Fibroblast of lung (primary cell): ENCODE measurements at regions not wholly inside any gene's neighbourhood (a gene's known extent, or its start where the extent isn't known, plus 50 kb on each side); places are given as distances from the start of the nearest gene placed in this dataset.
A peak's percentile ranks its signal among the peaks of the same experiment; 100 is the strongest.

Source experiments
- DNase-seq, 2 donors: peaks; one replicate each; pipeline versions ENCODE4 v3.0.0 to v3.0.0-alpha.2; 2010; ENCODE audit warnings: low read depth in 2 of 2
- H2AFZ ChIP-seq: 2 replicates; pipeline ENCODE4 v1.5.1; 2012; ENCODE audit warnings: low read length, control low read depth, inconsistent platforms
- H3K27ac ChIP-seq: 2 replicates; pipeline ENCODE4 v1.5.1; 2011; ENCODE audit warnings: low read length, control low read depth; ENCODE audit not compliant: insufficient read depth
- H3K27me3 ChIP-seq: 2 replicates; pipeline ENCODE4 v1.5.1; 2011; ENCODE audit warnings: mild to moderate bottlenecking, low read length; ENCODE audit not compliant: control insufficient read depth, insufficient read depth
- H3K36me3 ChIP-seq: 2 replicates; pipeline ENCODE4 v1.5.1; 2011; ENCODE audit warnings: low read length; ENCODE audit not compliant: control insufficient read depth, insufficient read depth
- H3K4me1 ChIP-seq: 2 replicates; pipeline ENCODE4 v1.5.1; 2011; ENCODE audit warnings: low read length; ENCODE audit not compliant: control insufficient read depth, insufficient read depth; ENCODE audit errors: extremely low read depth
- H3K4me2 ChIP-seq: 2 replicates; pipeline ENCODE4 v1.5.1; 2011; ENCODE audit warnings: low read length, control low read depth; ENCODE audit not compliant: insufficient read depth; ENCODE audit errors: extremely low read depth
- H3K4me3 ChIP-seq, 4 experiments: fragments of 200-600 bp in 1 of 4; sonication (generic) in 1 of 4; replicated peaks in 1 of 4; 2 replicates each; pipeline ENCODE4 v1.5.1; 2011 to 2016; ENCODE audit warnings: low read length in 4 of 4, low read depth in 3 of 4, mild to moderate bottlenecking in 3 of 4, control low read depth in 2 of 4, inconsistent platforms in 1 of 4, mixed read lengths in 1 of 4; ENCODE audit not compliant: insufficient read depth in 1 of 4; ENCODE audit errors: control extremely low read depth in 1 of 4
- H3K79me2 ChIP-seq: 2 replicates; pipeline ENCODE4 v1.5.1; 2012; ENCODE audit warnings: mild to moderate bottlenecking, low read length, inconsistent platforms; ENCODE audit not compliant: control insufficient read depth, insufficient read depth
- H3K9ac ChIP-seq: 2 replicates; pipeline ENCODE4 v1.5.1; 2011; ENCODE audit warnings: mild to moderate bottlenecking, low read length, control low read depth; ENCODE audit not compliant: insufficient read depth
- H3K9me3 ChIP-seq: 2 replicates; pipeline ENCODE4 v1.5.1; 2012; ENCODE audit warnings: low read depth, low read length; ENCODE audit not compliant: control insufficient read depth, insufficient read depth
- H4K20me1 ChIP-seq: 2 replicates; pipeline ENCODE4 v1.5.1; 2011; ENCODE audit warnings: low read length; ENCODE audit not compliant: control insufficient read depth, insufficient read depth; ENCODE audit errors: extremely low read depth
- EZH2 ChIP-seq: IDR thresholded peaks from 2 replicates; pipeline ENCODE4 v1.5.1; 2012; ENCODE audit warnings: low read length, control low read depth, mild to moderate bottlenecking; ENCODE audit errors: missing control alignments
- TF ChIP-seq, protein P1 (sequence below), 2 donors: IDR thresholded peaks in 1 of 2; conservative IDR thresholded peaks in 1 of 2; 1 replicate in 1 of 2; 2 replicates in 1 of 2; pipeline ENCODE4 v1.5.1; 2011 to 2012; ENCODE audit warnings: low read length in 2 of 2, control low read depth in 1 of 2, inconsistent platforms in 1 of 2, low read depth in 1 of 2, mild to moderate bottlenecking in 1 of 2

DNA sequence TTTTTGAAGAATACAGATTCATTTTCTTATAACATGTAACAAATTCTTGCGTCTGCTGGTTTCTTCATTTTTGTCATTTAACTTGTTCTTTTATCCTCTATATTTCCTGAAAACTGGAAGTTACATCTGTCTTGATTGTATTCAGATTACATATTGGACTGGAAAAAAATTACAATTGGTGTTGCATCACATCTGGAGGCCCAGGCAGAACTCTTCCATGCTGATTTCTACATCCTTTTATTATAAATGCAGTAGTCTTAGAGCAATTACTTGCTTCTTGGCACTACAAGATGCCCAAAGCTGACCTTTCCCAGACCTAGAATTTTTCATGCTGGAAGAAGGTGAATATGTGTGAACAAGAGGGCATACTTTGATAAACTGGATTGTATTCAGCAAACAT, 460.9 kb upstream of the CNTNAP2 start:
- H3K27me3 ChIP-seq, result no peaks in the 10 kb centered on the region

DNA sequence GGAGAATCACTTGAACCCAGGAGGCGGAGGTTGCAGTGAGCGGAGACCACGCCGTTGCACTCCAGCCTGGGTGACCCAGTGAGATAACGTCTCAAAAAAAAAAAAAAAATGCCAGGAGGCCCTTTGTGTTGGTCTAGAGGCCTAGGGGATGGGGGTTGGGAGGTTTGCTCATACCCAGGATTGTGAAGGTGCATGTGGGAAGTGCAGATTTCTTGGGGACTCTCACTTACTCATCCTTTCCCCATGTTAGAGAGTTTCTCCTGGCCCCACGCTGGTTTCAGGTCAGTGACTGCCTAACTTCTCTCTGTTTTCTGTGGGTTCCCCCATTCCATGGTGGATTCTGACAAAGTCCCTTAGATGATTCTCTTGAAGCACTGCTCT, 471.5 kb upstream of the CNTNAP2 start:
- H3K4me3 ChIP-seq, result no peak overlapping the region
- no peaks in the 10 kb centered on the region for H3K79me2 ChIP-seq
- no peak for TF ChIP-seq EZH2
- TF ChIP-seq, protein P1, sequence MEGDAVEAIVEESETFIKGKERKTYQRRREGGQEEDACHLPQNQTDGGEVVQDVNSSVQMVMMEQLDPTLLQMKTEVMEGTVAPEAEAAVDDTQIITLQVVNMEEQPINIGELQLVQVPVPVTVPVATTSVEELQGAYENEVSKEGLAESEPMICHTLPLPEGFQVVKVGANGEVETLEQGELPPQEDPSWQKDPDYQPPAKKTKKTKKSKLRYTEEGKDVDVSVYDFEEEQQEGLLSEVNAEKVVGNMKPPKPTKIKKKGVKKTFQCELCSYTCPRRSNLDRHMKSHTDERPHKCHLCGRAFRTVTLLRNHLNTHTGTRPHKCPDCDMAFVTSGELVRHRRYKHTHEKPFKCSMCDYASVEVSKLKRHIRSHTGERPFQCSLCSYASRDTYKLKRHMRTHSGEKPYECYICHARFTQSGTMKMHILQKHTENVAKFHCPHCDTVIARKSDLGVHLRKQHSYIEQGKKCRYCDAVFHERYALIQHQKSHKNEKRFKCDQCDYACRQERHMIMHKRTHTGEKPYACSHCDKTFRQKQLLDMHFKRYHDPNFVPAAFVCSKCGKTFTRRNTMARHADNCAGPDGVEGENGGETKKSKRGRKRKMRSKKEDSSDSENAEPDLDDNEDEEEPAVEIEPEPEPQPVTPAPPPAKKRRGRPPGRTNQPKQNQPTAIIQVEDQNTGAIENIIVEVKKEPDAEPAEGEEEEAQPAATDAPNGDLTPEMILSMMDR (conservative IDR thresholded peaks at IDR 0.05 in 1 of 2, IDR thresholded peaks at IDR 0.05 in 1 of 2; ENCODE audit: low read depth in 1 of 2, low read length in 2 of 2), result no peak
- H3K9ac ChIP-seq, result no peak overlapping the region
- no peaks in the 10 kb centered on the region for H3K27me3 ChIP-seq
- H3K4me2 ChIP-seq, result no peak overlapping the region
- H3K9me3 ChIP-seq, result no peaks in the 10 kb centered on the region
- DNase-seq, result no peak
- H2AFZ ChIP-seq, result no peak overlapping the region
- no peaks in the 10 kb centered on the region for H4K20me1 ChIP-seq
- no peaks in the 10 kb centered on the region for H3K36me3 ChIP-seq
- no peaks in the 10 kb centered on the region for H3K4me1 ChIP-seq
- H3K27ac ChIP-seq, result no peak overlapping the region

More for the DNA sequence above, 460.9 kb upstream of the CNTNAP2 start:
- Histone ChIP-seq H3K4me1 (no peaks in the 10 kb centered on the region), H4K20me1 (no peaks in the 10 kb centered on the region), H3K36me3 (no peaks in the 10 kb centered on the region), H3K4me3 (no peak overlapping the region), H3K9ac (no peak overlapping the region), H3K4me2 (no peak overlapping the region), H2AFZ (no peak overlapping the region), H3K79me2 (no peaks in the 10 kb centered on the region), H3K27ac (no peak overlapping the region), H3K9me3 (no peaks in the 10 kb centered on the region)
- peak in 1 of 2 donors; percentile 14 for DNase-seq
- TF ChIP-seq, protein P1 (conservative IDR thresholded peaks at IDR 0.05 in 1 of 2, IDR thresholded peaks at IDR 0.05 in 1 of 2; ENCODE audit: low read depth in 1 of 2, low read length in 2 of 2), result no peak
- TF ChIP-seq EZH2, result no peak

DNA sequence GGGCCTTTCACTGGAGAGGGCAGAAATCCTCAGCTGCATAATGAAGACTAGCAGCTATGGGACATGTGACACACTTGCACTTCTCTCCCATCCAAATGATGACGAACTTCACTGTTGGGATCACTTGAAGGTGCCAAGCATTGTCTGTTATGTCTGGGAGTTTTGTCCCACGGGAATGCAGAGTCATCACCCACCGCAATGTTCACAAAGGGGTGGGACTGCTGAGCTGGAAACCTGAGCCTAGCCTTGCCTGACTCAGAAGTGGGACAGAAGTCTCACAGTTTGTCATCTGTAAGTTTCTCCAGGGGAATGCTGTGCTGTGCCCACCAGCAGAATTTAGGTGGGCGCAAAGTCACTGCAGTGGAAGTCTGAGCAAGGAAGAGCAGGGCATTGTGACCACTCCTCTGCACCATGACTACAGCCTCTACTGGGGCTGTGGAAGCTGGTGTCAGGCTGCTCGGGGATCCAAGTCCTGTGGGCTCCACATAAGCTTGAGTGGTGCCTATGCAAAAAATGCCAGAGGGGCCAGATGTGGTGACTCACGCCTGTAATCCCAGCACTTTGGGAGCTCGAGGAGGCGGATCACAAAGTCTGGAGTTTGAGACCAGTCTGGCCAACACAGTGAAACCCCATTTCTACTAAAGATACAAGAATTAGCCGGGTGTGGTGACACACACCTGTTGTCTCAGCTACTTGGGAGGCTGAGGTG, 472.0 kb upstream of the CNTNAP2 start:
- H2AFZ ChIP-seq, result no peak overlapping the region
- no peaks in the 10 kb centered on the region for H3K36me3 ChIP-seq
- no peaks in the 10 kb centered on the region for H4K20me1 ChIP-seq
- peak in 1 of 2 donors; percentile 12 for DNase-seq
- TF ChIP-seq, protein P1 (conservative IDR thresholded peaks at IDR 0.05 in 1 of 2, IDR thresholded peaks at IDR 0.05 in 1 of 2; ENCODE audit: low read depth in 1 of 2, low read length in 2 of 2), result no peak
- no peak overlapping the region for H3K4me2 ChIP-seq
- no peaks in the 10 kb centered on the region for H3K27me3 ChIP-seq
- H3K4me3 ChIP-seq, result no peak overlapping the region
- H3K4me1 ChIP-seq, result no peaks in the 10 kb centered on the region
- H3K9me3 ChIP-seq, result no peaks in the 10 kb centered on the region
- H3K79me2 ChIP-seq, result no peaks in the 10 kb centered on the region
- H3K27ac ChIP-seq, result no peak overlapping the region
- H3K9ac ChIP-seq, result no peak overlapping the region
